Karpas-422 (cell line): ENCODE measurements at regions not wholly inside any gene's neighbourhood (a gene's known extent, or its start where the extent isn't known, plus 50 kb on each side); places are given as distances from the start of the nearest gene placed in this dataset.

Experiments used
- DNase-seq: peaks from one replicate; pipeline ENCODE4 v3.0.0-alpha.2; 2015
- H2AFZ ChIP-seq: fragments of 200-600 bp; sonication (generic); 2 replicates; pipeline ENCODE4 v1.6.1; 2014; ENCODE audit warnings: antibody characterized with exemption, low read length, mixed read lengths
- H3K27ac ChIP-seq: fragments of 200-600 bp; sonication (generic); 2 replicates; pipeline ENCODE4 v1.5.1; 2014; ENCODE audit warnings: mild to moderate bottlenecking, low read length, moderate library complexity
- H3K27me3 ChIP-seq: fragments of 200-600 bp; sonication (generic); 2 replicates; pipeline ENCODE4 v1.6.1; 2014; ENCODE audit warnings: low read length, mixed read lengths
- H3K36me3 ChIP-seq: fragments of 200-600 bp; sonication (generic); 2 replicates; pipeline ENCODE4 v1.6.1; 2014; ENCODE audit warnings: low read length, mixed read lengths; ENCODE audit not compliant: insufficient read depth
- H3K4me1 ChIP-seq: fragments of 200-600 bp; sonication (generic); 2 replicates; pipeline ENCODE4 v1.6.1; 2014; ENCODE audit warnings: mild to moderate bottlenecking, low read length, mixed read lengths
- H3K4me2 ChIP-seq: fragments of 200-600 bp; sonication (generic); 2 replicates; pipeline ENCODE4 v1.6.1; 2014; ENCODE audit warnings: low read length, low read depth, mild to moderate bottlenecking; ENCODE audit not compliant: poor library complexity, severe bottlenecking
- H3K4me3 ChIP-seq: fragments of 200-600 bp; sonication (generic); 2 replicates; pipeline ENCODE4 v1.5.1; 2014; ENCODE audit warnings: mild to moderate bottlenecking, antibody characterized with exemption, low read length, mixed read lengths
- H3K79me2 ChIP-seq: fragments of 200-600 bp; sonication (generic); 2 replicates; pipeline ENCODE4 v1.6.1; 2014; ENCODE audit warnings: mild to moderate bottlenecking, low read length, mixed read lengths
- H3K9ac ChIP-seq: fragments of 200-600 bp; sonication (generic); 2 replicates; pipeline ENCODE4 v1.6.0; 2014; ENCODE audit warnings: low read length
- H3K9me2 ChIP-seq: fragments of 200-600 bp; sonication (generic), shearing (Covaris generic); replicated peaks from 2 replicates; pipeline ENCODE4 v1.6.0; 2014; ENCODE audit warnings: mild to moderate bottlenecking, low read length, moderate library complexity; ENCODE audit not compliant: insufficient read depth
- H3K9me3 ChIP-seq: fragments of 300-700, 200-600 bp; sonication (generic); 2 replicates; pipeline ENCODE4 v1.6.1; 2014; ENCODE audit warnings: low read length, mixed read lengths
- H4K20me1 ChIP-seq: fragments of 200-600 bp; sonication (generic); 2 replicates; pipeline ENCODE4 v1.6.1; 2014; ENCODE audit warnings: mild to moderate bottlenecking, antibody characterized with exemption, low read length, low read depth; ENCODE audit not compliant: insufficient read depth

- Histone ChIP-seq H3K9me3 (no peaks in the 10 kb centered on the region), H4K20me1 (no peaks in the 10 kb centered on the region), H2AFZ (no peak overlapping the region)
Measured at GRCh38 chr6:8242885-8243284, 140.5 kb upstream of the EEF1E1 start.

GRCh38 chr6:8240301-8240700 is 138.0 kb upstream of the EEF1E1 start:
- Histone ChIP-seq H4K20me1 (no peaks in the 10 kb centered on the region), H3K9ac (no peak overlapping the region), H3K79me2 (no peaks in the 10 kb centered on the region), H3K36me3 (no peaks in the 10 kb centered on the region), H3K9me3 (no peaks in the 10 kb centered on the region), H3K27ac (no peak overlapping the region), H3K9me2 (no peaks in the 10 kb centered on the region), H3K4me1 (no peaks in the 10 kb centered on the region), H3K27me3 (peaks cover 2% of the 10 kb centered on the region; the same call in 1 of the 2 replicates), H2AFZ (no peak overlapping the region), H3K4me3 (no peak overlapping the region), H3K4me2 (no peak overlapping the region)
- DNase-seq: no peak

More at GRCh38 chr6:8242885-8243284, 140.5 kb upstream of the EEF1E1 start:
- no peak for DNase-seq
- Histone ChIP-seq H3K4me2 (no peak overlapping the region), H3K4me1 (no peaks in the 10 kb centered on the region), H3K27ac (no peak overlapping the region), H3K79me2 (no peaks in the 10 kb centered on the region), H3K27me3 (peaks cover 2% of the 10 kb centered on the region; the same call in 1 of the 2 replicates), H3K4me3 (no peak overlapping the region), H3K36me3 (no peaks in the 10 kb centered on the region), H3K9me2 (no peaks in the 10 kb centered on the region), H3K9ac (no peak overlapping the region)

GRCh38 chr6:8238773-8239683 is 136.7 kb upstream of the EEF1E1 start:
- Histone ChIP-seq H3K9me3 (no peaks in the 10 kb centered on the region), H3K36me3 (no peaks in the 10 kb centered on the region), H3K9me2 (no peaks in the 10 kb centered on the region), H3K27me3 (peaks cover 2% of the 10 kb centered on the region; the same call in 1 of the 2 replicates), H3K79me2 (no peaks in the 10 kb centered on the region), H3K9ac (no peak overlapping the region), H3K4me1 (no peaks in the 10 kb centered on the region), H3K4me2 (no peak overlapping the region), H4K20me1 (no peaks in the 10 kb centered on the region), H3K4me3 (no peak overlapping the region), H3K27ac (no peak overlapping the region), H2AFZ (no peak overlapping the region)
- DNase-seq: no peak

- Histone ChIP-seq H3K27ac (no peak overlapping the region), H3K9me3 (no peaks in the 10 kb centered on the region)
Measured at GRCh38 chr6:8237668-8238067, 135.3 kb upstream of the EEF1E1 start.

GRCh38 chr6:8236956-8237355 is 134.6 kb upstream of the EEF1E1 start:
- H3K9me3 ChIP-seq: no peaks in the 10 kb centered on the region
- H3K4me3 ChIP-seq: no peak overlapping the region
- H3K9ac ChIP-seq: no peak overlapping the region
- no peaks in the 10 kb centered on the region for H3K36me3 ChIP-seq
- no peak for DNase-seq
- H3K27me3 ChIP-seq: peaks cover 2% of the 10 kb centered on the region; the same call in 1 of the 2 replicates
- no peaks in the 10 kb centered on the region for H3K79me2 ChIP-seq
- no peaks in the 10 kb centered on the region for H4K20me1 ChIP-seq
- H2AFZ ChIP-seq: no peak overlapping the region
- H3K4me2 ChIP-seq: no peak overlapping the region
- no peak overlapping the region for H3K27ac ChIP-seq
- no peaks in the 10 kb centered on the region for H3K9me2 ChIP-seq
- no peaks in the 10 kb centered on the region for H3K4me1 ChIP-seq

More at GRCh38 chr6:8237668-8238067, 135.3 kb upstream of the EEF1E1 start:
- Histone ChIP-seq H3K4me3 (no peak overlapping the region), H4K20me1 (no peaks in the 10 kb centered on the region), H3K9me2 (no peaks in the 10 kb centered on the region), H3K4me1 (no peaks in the 10 kb centered on the region), H3K36me3 (no peaks in the 10 kb centered on the region), H3K9ac (no peak overlapping the region), H3K79me2 (no peaks in the 10 kb centered on the region), H2AFZ (no peak overlapping the region), H3K4me2 (no peak overlapping the region), H3K27me3 (peaks cover 2% of the 10 kb centered on the region; the same call in 1 of the 2 replicates)
- DNase-seq: no peak

- DNase-seq: no peak
- Histone ChIP-seq H3K9me2 (no peaks in the 10 kb centered on the region), H3K9ac (no peak overlapping the region), H3K9me3 (no peaks in the 10 kb centered on the region), H3K27ac (no peak overlapping the region), H2AFZ (no peak overlapping the region), H3K36me3 (no peaks in the 10 kb centered on the region), H3K27me3 (no peaks in the 10 kb centered on the region), H4K20me1 (no peaks in the 10 kb centered on the region), H3K79me2 (no peaks in the 10 kb centered on the region), H3K4me3 (no peak overlapping the region), H3K4me2 (no peak overlapping the region), H3K4me1 (no peaks in the 10 kb centered on the region)
Measured at GRCh38 chr6:8234321-8234720, 132.0 kb upstream of the EEF1E1 start.

- H3K9me2 ChIP-seq: no peaks in the 10 kb centered on the region
- H3K4me3 ChIP-seq: no peak overlapping the region
- H2AFZ ChIP-seq: no peak overlapping the region
- H3K4me2 ChIP-seq: no peak overlapping the region
- no peak overlapping the region for H3K9ac ChIP-seq
- no peaks in the 10 kb centered on the region for H3K27me3 ChIP-seq
- H3K36me3 ChIP-seq: no peaks in the 10 kb centered on the region
- no peaks in the 10 kb centered on the region for H3K79me2 ChIP-seq
- H3K9me3 ChIP-seq: no peaks in the 10 kb centered on the region
- no peaks in the 10 kb centered on the region for H4K20me1 ChIP-seq
- H3K27ac ChIP-seq: no peak overlapping the region
- no peaks in the 10 kb centered on the region for H3K4me1 ChIP-seq
- DNase-seq: no peak
Measured at GRCh38 chr6:8231956-8232355, 129.6 kb upstream of the EEF1E1 start.

- DNase-seq: no peak
- no peaks in the 10 kb centered on the region for H3K9me3 ChIP-seq
- H3K27ac ChIP-seq: no peak overlapping the region
- H3K4me3 ChIP-seq: no peak overlapping the region
- H3K9ac ChIP-seq: no peak overlapping the region
- H3K27me3 ChIP-seq: no peaks in the 10 kb centered on the region
- H3K79me2 ChIP-seq: no peaks in the 10 kb centered on the region
- no peaks in the 10 kb centered on the region for H3K9me2 ChIP-seq
- no peaks in the 10 kb centered on the region for H4K20me1 ChIP-seq
- H2AFZ ChIP-seq: no peak overlapping the region
- no peaks in the 10 kb centered on the region for H3K4me1 ChIP-seq
- no peaks in the 10 kb centered on the region for H3K36me3 ChIP-seq
- H3K4me2 ChIP-seq: no peak overlapping the region
Measured at GRCh38 chr6:8229915-8230756, 127.8 kb upstream of the EEF1E1 start.
